NB4 (cell line): ENCODE measurements at regions not wholly inside any gene's neighbourhood (a gene's known extent, or its start where the extent isn't known, plus 50 kb on each side); places are given as distances from the start of the nearest gene placed in this dataset.

ENCODE experiments used
- DNase-seq: peaks from one replicate; pipeline ENCODE4 v3.0.0; 2010; ENCODE audit warnings: low read depth
- H3K4me3 ChIP-seq: one replicate; pipeline ENCODE4 v1.5.1; 2011; ENCODE audit warnings: mild to moderate bottlenecking, low read depth, low read length, moderate library complexity
- CTCF ChIP-seq: IDR thresholded peaks from one replicate; pipeline ENCODE4 v1.5.1; 2012; ENCODE audit warnings: low read depth, low read length
- MAX ChIP-seq: IDR thresholded peaks from 2 replicates; pipeline ENCODE4 v1.6.1; 2011; ENCODE audit warnings: low read depth, low read length
- MYC ChIP-seq: IDR thresholded peaks from 2 replicates; pipeline ENCODE4 v1.6.1; 2011; ENCODE audit warnings: low read depth, low read length
- POLR2A ChIP-seq: IDR thresholded peaks from 2 replicates; pipeline ENCODE4 v1.6.1; 2011; ENCODE audit warnings: mild to moderate bottlenecking; ENCODE audit not compliant: insufficient read length; ENCODE audit errors: extremely low read depth

- TF ChIP-seq CTCF = peak; percentile 49
- no peak for TF ChIP-seq MAX
- DNase-seq = peak; percentile 44
- H3K4me3 ChIP-seq = no peak overlapping the region
Observed at GRCh38 chr12:58443273-58443980, 476.9 kb downstream of the LRIG3 start.

GRCh38 chr12:58443981-58444371 is 476.3 kb downstream of the LRIG3 start:
- no peak for DNase-seq
- H3K4me3 ChIP-seq = no peak overlapping the region
- TF ChIP-seq CTCF = no peak
- TF ChIP-seq MAX = no peak
- no peak for TF ChIP-seq POLR2A
- TF ChIP-seq MYC = no peak

GRCh38 chr12:58450868-58451482 is 469.3 kb downstream of the LRIG3 start:
- TF ChIP-seq MYC = no peak
- no peak for TF ChIP-seq POLR2A
- no peak for TF ChIP-seq MAX
- no peak for TF ChIP-seq CTCF
- DNase-seq = no peak
- H3K4me3 ChIP-seq = no peak overlapping the region

GRCh38 chr12:58452546-58452945 is 467.8 kb downstream of the LRIG3 start:
- DNase-seq = no peak
- TF ChIP-seq POLR2A = no peak
- TF ChIP-seq MAX = no peak
- TF ChIP-seq CTCF = no peak
- no peak for TF ChIP-seq MYC
- H3K4me3 ChIP-seq = no peak overlapping the region

GRCh38 chr12:58453306-58453705 is 467.0 kb downstream of the LRIG3 start:
- no peak overlapping the region for H3K4me3 ChIP-seq

More at GRCh38 chr12:58453306-58453705, 467.0 kb downstream of the LRIG3 start:
- TF ChIP-seq MAX = no peak
- no peak for TF ChIP-seq POLR2A
- no peak for TF ChIP-seq MYC
- no peak for TF ChIP-seq CTCF
- DNase-seq = no peak
